Panc1 (cell line): ENCODE measurements at regions not wholly inside any gene's neighbourhood (a gene's known extent, or its start where the extent isn't known, plus 50 kb on each side); places are given as distances from the start of the nearest gene placed in this dataset.

Source experiments
- ATAC-seq: fragments of 200-7000 bp; cut with Tn5 transposase; 2 replicates; pipeline ENCODE4 v1.9.1; 2020; ENCODE audit warnings: mild to moderate bottlenecking, moderate library complexity
- BruUV-seq: library from RNA; stranded (reverse); fragments of 400-500 nt; replicated peaks from 2 replicates; lab custom pipeline; 2021; lab: Mats Ljungman, UMichigan
- CTCF ChIA-PET: fragments of 300-600 bp; sonication (Branson Sonifier 250); formaldehyde crosslinking; loops from one replicate; lab custom pipeline; 2022; ENCODE audit warnings: antibody characterized with exemption; lab: Charles Lee
- POLR2A ChIA-PET: fragments of 300-600 bp; sonication (Branson Sonifier 250); formaldehyde crosslinking; loops from one replicate; lab custom pipeline; 2022; ENCODE audit warnings: antibody characterized with exemption; lab: Charles Lee
- DNase-seq: peaks from one replicate; pipeline ENCODE4 v3.0.0-alpha.2; 2010; ENCODE audit warnings: low read depth, low spot score
- H3K27ac ChIP-seq: 2 replicates; pipeline ENCODE4 v1.5.1; 2011; ENCODE audit warnings: mild to moderate bottlenecking, low read length, inconsistent platforms
- H3K27me3 ChIP-seq: fragments of 200-500 bp; sonication (Bioruptor generic); 2 replicates; pipeline ENCODE4 v1.6.0; 2014; ENCODE audit warnings: low read length, inconsistent platforms; ENCODE audit not compliant: control insufficient read depth, insufficient read depth
- H3K36me3 ChIP-seq: fragments of 200-500 bp; sonication (Bioruptor generic); 2 replicates; pipeline ENCODE4 v1.5.1; 2014; ENCODE audit warnings: inconsistent platforms, mild to moderate bottlenecking, low read length, moderate library complexity; ENCODE audit not compliant: control insufficient read depth, insufficient read depth
- H3K4me1 ChIP-seq: 2 replicates; pipeline ENCODE4 v1.5.1; 2011; ENCODE audit warnings: inconsistent platforms, mild to moderate bottlenecking, low read length, moderate library complexity; ENCODE audit not compliant: control insufficient read depth, insufficient read depth
- H3K4me3 ChIP-seq, 2 experiments: 2 replicates each; pipeline ENCODE4 v1.5.1; 2011 to 2012; ENCODE audit warnings: low read depth in 2 of 2, low read length in 2 of 2, mild to moderate bottlenecking in 2 of 2, inconsistent platforms in 1 of 2, moderate library complexity in 1 of 2
- H3K9me3 ChIP-seq: fragments of 200-500 bp; sonication (Bioruptor generic); 2 replicates; pipeline ENCODE4 v1.5.1; 2014; ENCODE audit warnings: low read depth, mild to moderate bottlenecking, inconsistent platforms, low read length, moderate library complexity; ENCODE audit not compliant: control insufficient read depth, insufficient read depth
- POLR2AphosphoS5 ChIP-seq: IDR thresholded peaks from 2 replicates; pipeline ENCODE4 v1.6.1; 2012; ENCODE audit warnings: mild to moderate bottlenecking, low read depth, low read length, moderate library complexity
- SIN3A ChIP-seq: IDR thresholded peaks from 2 replicates; pipeline ENCODE4 v1.6.1; 2012; ENCODE audit warnings: low read depth, mild to moderate bottlenecking, low read length, moderate library complexity, borderline replicate concordance; ENCODE audit not compliant: insufficient read depth
- TCF7L2 ChIP-seq: IDR thresholded peaks from 2 replicates; pipeline ENCODE4 v1.6.1; 2011; ENCODE audit warnings: mild to moderate bottlenecking, low read depth, low read length, inconsistent platforms
- in situ Hi-C: cut with HindIII; loops from 2 replicates; pipeline ENCODE4 v1.10.0; 2016; ENCODE audit warnings: low sequenced_read_pairs, low pct_unique_long_range_greater_than_20kb
- intact Hi-C: fragments of 100-400 bp; cut with micrococcal nuclease; formaldehyde crosslinking; loops from one replicate; pipeline ENCODE4 v1.10.0; 2022; ENCODE audit not compliant: unreplicated experiment
- TF ChIP-seq, protein P1 (sequence below): fragments of 450-650 bp; IDR thresholded peaks from 2 replicates; pipeline ENCODE4 v1.5.1; 2017; ENCODE audit warnings: mild to moderate bottlenecking
- TF ChIP-seq, protein P2 (sequence below), 2 experiments: IDR thresholded peaks; 2 replicates each; pipeline ENCODE4 v1.6.1; 2011 to 2012; ENCODE audit warnings: low read depth in 2 of 2, control low read depth in 1 of 2, low read length in 1 of 2, mild to moderate bottlenecking in 1 of 2, moderate library complexity in 1 of 2; ENCODE audit not compliant: insufficient read depth in 1 of 2

DNA sequence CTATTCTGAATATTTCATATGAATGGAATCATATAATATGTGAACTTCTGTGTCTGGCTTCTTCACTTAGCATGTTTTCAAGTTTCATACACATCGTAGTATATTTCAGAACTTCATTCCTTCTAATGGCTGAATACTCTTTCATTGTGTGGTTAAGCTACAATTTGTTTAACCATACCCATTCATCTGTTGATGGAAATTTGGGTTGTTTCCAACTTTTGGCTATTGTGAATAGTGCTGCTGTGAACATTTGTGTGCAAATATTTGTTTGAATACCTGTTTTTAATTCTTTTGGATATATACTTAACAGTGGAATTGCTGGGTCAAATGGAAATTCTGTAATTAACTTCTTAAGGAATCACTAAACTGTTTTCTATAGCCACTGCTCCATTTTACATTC is 86.0 kb upstream of the MDFIC start:
- intact Hi-C loops (no loop called here), in situ Hi-C loops (no loop called here)
- Histone ChIP-seq H3K27me3 (no peaks in the 10 kb centered on the region), H3K9me3 (no peaks in the 10 kb centered on the region), H3K4me3 (no peak overlapping the region), H3K27ac (no peak overlapping the region), H3K36me3 (no peaks in the 10 kb centered on the region), H3K4me1 (no peaks in the 10 kb centered on the region)
- DNase-seq (no peak), ATAC-seq (no peak)
- BruUV-seq, result no TSS peak
- CTCF ChIA-PET, result no interaction called here
- POLR2A ChIA-PET, result no interaction called here
- TF ChIP-seq POLR2AphosphoS5 (no peak), TCF7L2 (no peak), SIN3A (no peak)
- TF ChIP-seq, protein P1, sequence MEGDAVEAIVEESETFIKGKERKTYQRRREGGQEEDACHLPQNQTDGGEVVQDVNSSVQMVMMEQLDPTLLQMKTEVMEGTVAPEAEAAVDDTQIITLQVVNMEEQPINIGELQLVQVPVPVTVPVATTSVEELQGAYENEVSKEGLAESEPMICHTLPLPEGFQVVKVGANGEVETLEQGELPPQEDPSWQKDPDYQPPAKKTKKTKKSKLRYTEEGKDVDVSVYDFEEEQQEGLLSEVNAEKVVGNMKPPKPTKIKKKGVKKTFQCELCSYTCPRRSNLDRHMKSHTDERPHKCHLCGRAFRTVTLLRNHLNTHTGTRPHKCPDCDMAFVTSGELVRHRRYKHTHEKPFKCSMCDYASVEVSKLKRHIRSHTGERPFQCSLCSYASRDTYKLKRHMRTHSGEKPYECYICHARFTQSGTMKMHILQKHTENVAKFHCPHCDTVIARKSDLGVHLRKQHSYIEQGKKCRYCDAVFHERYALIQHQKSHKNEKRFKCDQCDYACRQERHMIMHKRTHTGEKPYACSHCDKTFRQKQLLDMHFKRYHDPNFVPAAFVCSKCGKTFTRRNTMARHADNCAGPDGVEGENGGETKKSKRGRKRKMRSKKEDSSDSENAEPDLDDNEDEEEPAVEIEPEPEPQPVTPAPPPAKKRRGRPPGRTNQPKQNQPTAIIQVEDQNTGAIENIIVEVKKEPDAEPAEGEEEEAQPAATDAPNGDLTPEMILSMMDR, result no peak
- TF ChIP-seq, protein P2, sequence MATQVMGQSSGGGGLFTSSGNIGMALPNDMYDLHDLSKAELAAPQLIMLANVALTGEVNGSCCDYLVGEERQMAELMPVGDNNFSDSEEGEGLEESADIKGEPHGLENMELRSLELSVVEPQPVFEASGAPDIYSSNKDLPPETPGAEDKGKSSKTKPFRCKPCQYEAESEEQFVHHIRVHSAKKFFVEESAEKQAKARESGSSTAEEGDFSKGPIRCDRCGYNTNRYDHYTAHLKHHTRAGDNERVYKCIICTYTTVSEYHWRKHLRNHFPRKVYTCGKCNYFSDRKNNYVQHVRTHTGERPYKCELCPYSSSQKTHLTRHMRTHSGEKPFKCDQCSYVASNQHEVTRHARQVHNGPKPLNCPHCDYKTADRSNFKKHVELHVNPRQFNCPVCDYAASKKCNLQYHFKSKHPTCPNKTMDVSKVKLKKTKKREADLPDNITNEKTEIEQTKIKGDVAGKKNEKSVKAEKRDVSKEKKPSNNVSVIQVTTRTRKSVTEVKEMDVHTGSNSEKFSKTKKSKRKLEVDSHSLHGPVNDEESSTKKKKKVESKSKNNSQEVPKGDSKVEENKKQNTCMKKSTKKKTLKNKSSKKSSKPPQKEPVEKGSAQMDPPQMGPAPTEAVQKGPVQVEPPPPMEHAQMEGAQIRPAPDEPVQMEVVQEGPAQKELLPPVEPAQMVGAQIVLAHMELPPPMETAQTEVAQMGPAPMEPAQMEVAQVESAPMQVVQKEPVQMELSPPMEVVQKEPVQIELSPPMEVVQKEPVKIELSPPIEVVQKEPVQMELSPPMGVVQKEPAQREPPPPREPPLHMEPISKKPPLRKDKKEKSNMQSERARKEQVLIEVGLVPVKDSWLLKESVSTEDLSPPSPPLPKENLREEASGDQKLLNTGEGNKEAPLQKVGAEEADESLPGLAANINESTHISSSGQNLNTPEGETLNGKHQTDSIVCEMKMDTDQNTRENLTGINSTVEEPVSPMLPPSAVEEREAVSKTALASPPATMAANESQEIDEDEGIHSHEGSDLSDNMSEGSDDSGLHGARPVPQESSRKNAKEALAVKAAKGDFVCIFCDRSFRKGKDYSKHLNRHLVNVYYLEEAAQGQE (IDR thresholded peaks at IDR 0.05; ENCODE audit: insufficient read depth in 1 of 2, low read depth in 2 of 2, low read length in 1 of 2), result no peak

DNA sequence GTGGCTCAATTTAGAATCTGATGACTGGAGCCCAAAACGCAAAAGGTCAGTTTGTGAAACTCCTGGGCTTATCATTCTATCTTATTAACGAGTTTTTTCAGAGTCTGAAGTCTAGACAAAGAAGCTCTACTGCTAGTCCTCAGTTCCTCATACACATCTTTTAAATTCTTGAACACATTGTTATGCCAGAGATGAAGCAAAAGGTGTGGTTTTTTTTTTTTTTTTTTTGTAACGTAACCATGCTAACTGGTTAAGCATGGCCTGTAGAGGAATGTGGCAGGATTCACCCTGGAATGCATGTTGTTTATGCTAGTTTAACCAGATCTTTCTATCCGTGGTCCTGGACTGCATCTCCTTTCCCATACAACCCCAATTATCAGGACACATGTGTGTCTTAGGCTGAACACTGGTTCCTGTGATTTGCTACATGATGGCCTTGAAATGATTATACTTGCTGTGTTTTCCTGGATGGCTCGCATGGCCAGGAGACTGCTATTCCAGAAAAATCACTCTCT is 79.3 kb upstream of the MDFIC start:
- H3K36me3 ChIP-seq, result no peaks in the 10 kb centered on the region
- H3K27ac ChIP-seq, result no peak overlapping the region
- BruUV-seq, result no TSS peak
- TF ChIP-seq, protein P1, result no peak
- TF ChIP-seq POLR2AphosphoS5 (no peak), SIN3A (no peak), TCF7L2 (no peak)
- TF ChIP-seq, protein P2 (IDR thresholded peaks at IDR 0.05; ENCODE audit: insufficient read depth in 1 of 2, low read depth in 2 of 2, low read length in 1 of 2), result no peak
- H3K4me3 ChIP-seq, result no peak overlapping the region
- DNase-seq (no peak), ATAC-seq (no peak)
- no peaks in the 10 kb centered on the region for H3K27me3 ChIP-seq
- in situ Hi-C loops, result no loop called here
- H3K9me3 ChIP-seq, result no peaks in the 10 kb centered on the region
- intact Hi-C loops, result no loop called here
- POLR2A ChIA-PET, result no interaction called here
- CTCF ChIA-PET, result no interaction called here
- H3K4me1 ChIP-seq, result no peaks in the 10 kb centered on the region
